ENCODE measurements at regions not wholly inside any gene's neighbourhood (a gene's known extent, or its start where the extent isn't known, plus 50 kb on each side); places are given as distances from the start of the nearest gene placed in this dataset.

DNA sequence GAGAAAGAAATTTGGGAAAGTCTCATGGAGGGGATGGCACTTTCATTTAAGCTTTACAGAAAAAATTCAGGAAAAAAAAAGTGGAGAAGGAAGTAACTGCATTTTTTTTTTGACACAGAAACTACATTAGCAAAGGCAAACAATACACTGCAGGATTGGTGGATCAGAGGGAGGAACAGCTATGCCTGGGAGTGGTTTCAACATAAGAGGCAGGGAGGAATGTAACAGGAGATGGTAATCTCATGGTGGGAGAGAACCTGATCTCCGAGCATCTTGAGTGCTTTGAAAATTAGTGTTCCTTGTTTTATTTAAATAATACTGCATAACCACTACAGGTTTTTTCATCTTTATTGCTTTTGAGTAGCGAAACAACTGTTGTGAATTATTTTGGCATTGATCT lies 249.4 kb downstream of the FAM170A start:
- Histone ChIP-seq H3K36me3 (no peaks in the 10 kb centered on the region), H3K9me3 (no peaks in the 10 kb centered on the region), H3K4me1 (ENCODE audit: insufficient read depth) (no peaks in the 10 kb centered on the region), H3K4me3 (no peak overlapping the region), H3K27me3 (no peaks in the 10 kb centered on the region), H3K27ac (no peak overlapping the region)
- no peak for TF ChIP-seq POLR2A (IDR thresholded peaks at IDR 0.05)
- TF ChIP-seq, protein P1, sequence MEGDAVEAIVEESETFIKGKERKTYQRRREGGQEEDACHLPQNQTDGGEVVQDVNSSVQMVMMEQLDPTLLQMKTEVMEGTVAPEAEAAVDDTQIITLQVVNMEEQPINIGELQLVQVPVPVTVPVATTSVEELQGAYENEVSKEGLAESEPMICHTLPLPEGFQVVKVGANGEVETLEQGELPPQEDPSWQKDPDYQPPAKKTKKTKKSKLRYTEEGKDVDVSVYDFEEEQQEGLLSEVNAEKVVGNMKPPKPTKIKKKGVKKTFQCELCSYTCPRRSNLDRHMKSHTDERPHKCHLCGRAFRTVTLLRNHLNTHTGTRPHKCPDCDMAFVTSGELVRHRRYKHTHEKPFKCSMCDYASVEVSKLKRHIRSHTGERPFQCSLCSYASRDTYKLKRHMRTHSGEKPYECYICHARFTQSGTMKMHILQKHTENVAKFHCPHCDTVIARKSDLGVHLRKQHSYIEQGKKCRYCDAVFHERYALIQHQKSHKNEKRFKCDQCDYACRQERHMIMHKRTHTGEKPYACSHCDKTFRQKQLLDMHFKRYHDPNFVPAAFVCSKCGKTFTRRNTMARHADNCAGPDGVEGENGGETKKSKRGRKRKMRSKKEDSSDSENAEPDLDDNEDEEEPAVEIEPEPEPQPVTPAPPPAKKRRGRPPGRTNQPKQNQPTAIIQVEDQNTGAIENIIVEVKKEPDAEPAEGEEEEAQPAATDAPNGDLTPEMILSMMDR (IDR thresholded peaks at IDR 0.05), result no peak
- TF ChIP-seq EP300 (IDR thresholded peaks at IDR 0.05), result no peak
- 70 to 71% (median 70%) methylated on average over 2 of the region's 2 CpGs for WGBS, 3 donors
- no peak for DNase-seq
- intact Hi-C loops (cut with DNase I), result no loop called here

DNA sequence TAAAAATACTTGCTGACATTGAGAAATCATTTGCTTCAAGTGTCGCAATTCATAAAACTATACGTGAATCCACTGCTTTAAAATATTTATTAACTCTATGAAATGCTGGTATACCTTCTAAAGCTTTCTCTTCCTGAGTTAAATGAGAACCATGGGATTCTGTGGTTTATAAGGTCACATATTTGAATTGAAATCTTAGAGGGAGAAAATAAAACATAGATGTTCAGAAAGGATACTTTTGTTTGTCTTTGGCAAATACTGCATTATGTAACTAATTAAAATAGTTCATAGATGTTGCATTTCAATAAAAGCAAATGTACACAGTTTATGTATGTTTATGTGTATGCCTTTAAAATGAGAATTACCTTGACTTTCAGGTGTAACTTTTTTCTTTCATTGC lies 250.1 kb downstream of the FAM170A start:
- H3K27me3 ChIP-seq, result no peaks in the 10 kb centered on the region
- WGBS, 3 donors, result 62 to 68% (median 65%) methylated on average over 2 of the region's 2 CpGs
- no peak for DNase-seq

DNA sequence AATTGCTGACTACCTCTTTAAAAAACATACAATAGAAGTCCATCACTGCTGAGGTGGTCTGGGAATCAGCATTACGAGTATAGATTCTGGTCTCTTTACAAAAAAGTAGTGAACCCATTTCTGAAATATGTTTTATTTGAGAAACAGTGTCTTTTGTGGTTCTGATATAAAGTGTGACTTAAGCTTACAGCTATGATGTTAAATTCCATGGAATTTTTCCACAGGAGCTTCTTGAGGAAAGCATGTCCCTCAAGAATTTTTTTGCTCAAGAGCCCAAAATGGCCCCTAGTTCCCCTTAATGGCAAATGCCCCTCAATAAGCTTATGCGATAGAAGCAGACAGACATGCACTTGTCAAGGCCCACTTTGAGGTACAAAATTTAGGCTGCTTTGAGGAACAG lies 265.7 kb downstream of the FAM170A start:
- Histone ChIP-seq H3K4me3 (no peak overlapping the region), H3K9me3 (no peaks in the 10 kb centered on the region), H3K27me3 (no peaks in the 10 kb centered on the region), H3K4me1 (ENCODE audit: insufficient read depth) (no peaks in the 10 kb centered on the region), H3K27ac (no peak overlapping the region), H3K36me3 (no peaks in the 10 kb centered on the region)
- 60 to 95% (median 91%) methylated on average over 2 of the region's 2 CpGs for WGBS, 3 donors
- TF ChIP-seq, protein P1 (IDR thresholded peaks at IDR 0.05), result no peak
- TF ChIP-seq POLR2A (IDR thresholded peaks at IDR 0.05) (no peak), EP300 (IDR thresholded peaks at IDR 0.05) (no peak)
- intact Hi-C loops (cut with DNase I), result no loop called here
- no peak for DNase-seq

More for the DNA sequence above, 250.1 kb downstream of the FAM170A start:
- H3K36me3 ChIP-seq, result no peaks in the 10 kb centered on the region
- intact Hi-C loops (cut with DNase I), result no loop called here
- no peaks in the 10 kb centered on the region for H3K4me1 ChIP-seq (ENCODE audit: insufficient read depth)
- H3K9me3 ChIP-seq, result no peaks in the 10 kb centered on the region
- TF ChIP-seq, protein P1 (IDR thresholded peaks at IDR 0.05), result no peak
- TF ChIP-seq POLR2A (IDR thresholded peaks at IDR 0.05), result no peak
- no peak for TF ChIP-seq EP300 (IDR thresholded peaks at IDR 0.05)
- no peak overlapping the region for H3K4me3 ChIP-seq
- no peak overlapping the region for H3K27ac ChIP-seq

DNA sequence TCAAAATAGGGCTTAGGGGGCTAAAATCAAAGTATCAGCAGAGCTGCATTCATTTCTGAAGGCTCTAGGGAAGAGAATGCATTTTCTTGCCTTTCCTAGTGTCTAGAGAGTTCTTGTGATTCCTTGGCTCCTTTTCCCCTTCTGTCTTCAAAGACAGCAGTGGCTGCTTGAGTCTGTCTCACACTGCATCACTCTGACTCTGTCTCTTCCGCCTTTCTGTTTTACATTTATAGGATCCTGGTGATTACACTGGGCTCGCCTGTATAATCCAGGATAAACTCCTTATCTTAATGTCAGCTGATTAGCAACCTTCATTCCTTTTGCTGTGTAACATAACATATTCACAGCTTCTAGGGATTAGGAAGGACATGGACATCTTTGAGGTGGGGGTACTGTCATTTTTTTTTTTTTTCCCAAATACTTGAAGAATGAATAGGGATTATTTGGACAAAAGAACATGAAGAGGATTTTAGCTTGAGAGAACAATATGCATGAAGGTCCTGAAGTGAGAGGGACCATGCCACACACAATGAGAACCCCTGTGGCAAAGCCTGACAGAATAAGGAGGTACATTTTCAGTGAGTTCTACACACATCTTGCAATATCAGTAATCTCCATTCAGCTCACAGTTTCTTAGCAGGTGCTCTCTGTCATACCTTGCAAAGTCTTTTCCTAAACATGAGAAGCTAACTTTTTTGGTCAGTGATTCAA lies 267.6 kb downstream of the FAM170A start:
- H3K9me3 ChIP-seq, result no peaks in the 10 kb centered on the region
- TF ChIP-seq EP300 (IDR thresholded peaks at IDR 0.05) (no peak), POLR2A (IDR thresholded peaks at IDR 0.05) (no peak)
- H3K4me1 ChIP-seq (ENCODE audit: insufficient read depth), result no peaks in the 10 kb centered on the region
- H3K27ac ChIP-seq, result no peak overlapping the region
- no peak overlapping the region for H3K4me3 ChIP-seq
- DNase-seq, result no peak
- no peaks in the 10 kb centered on the region for H3K27me3 ChIP-seq
- intact Hi-C loops (cut with DNase I), result no loop called here
- WGBS, 3 donors, result 56 to 77% (median 68%) methylated on average over 2 of the region's 2 CpGs
- H3K36me3 ChIP-seq, result no peaks in the 10 kb centered on the region

DNA sequence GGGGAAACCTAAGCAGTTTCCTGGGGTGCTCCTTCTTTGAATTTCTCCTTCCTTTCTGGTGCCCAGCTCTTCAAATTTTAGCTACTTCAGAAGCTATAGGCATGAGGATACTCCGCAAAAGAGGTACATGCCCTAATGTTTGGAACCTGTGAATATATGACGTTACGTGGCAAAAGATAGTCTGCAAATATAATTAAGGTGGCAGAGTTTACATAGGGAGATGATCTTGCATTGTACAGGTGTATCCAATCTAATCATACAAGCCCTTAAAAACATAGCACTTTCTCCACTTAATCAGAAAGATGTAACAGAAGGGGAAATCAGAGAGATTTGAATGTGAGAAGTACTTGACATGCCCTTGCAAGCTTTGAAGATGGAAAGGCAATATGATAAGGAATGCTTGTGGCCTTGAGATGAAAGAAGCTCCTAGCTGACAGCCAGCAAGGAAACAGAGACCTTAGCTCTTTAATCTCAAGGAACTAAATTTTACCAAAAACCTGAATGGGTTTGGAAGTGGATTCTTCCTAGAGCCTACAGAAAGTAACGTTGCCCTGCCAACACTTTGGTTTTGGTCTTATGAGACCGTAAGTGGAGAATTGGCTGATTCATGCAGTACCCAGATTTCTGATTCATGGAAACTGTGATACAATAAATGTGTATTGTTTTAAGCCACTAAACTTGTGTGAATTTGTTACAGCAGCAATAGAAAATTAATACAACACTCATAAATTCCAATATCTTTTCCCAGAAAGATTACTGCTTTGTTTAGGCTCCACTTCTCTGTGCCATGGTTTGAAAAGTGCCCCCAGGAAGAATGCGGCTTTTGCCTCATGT lies 268.4 kb downstream of the FAM170A start:
- intact Hi-C loops (cut with DNase I), result no loop called here

More for the DNA sequence above, 268.4 kb downstream of the FAM170A start:
- H3K4me3 ChIP-seq, result no peak overlapping the region
- H3K27ac ChIP-seq, result no peak overlapping the region
- WGBS, 3 donors, result 60 to 76% (median 61%) methylated on average over 6 of the region's 6 CpGs
- H3K4me1 ChIP-seq (ENCODE audit: insufficient read depth), result no peaks in the 10 kb centered on the region
- H3K36me3 ChIP-seq, result no peaks in the 10 kb centered on the region
- H3K27me3 ChIP-seq, result no peaks in the 10 kb centered on the region
- no peak for DNase-seq
- no peaks in the 10 kb centered on the region for H3K9me3 ChIP-seq
- TF ChIP-seq EP300 (IDR thresholded peaks at IDR 0.05) (no peak), POLR2A (IDR thresholded peaks at IDR 0.05) (no peak)
- TF ChIP-seq, protein P1 (IDR thresholded peaks at IDR 0.05), result no peak
